ENCODE measurements at regions not wholly inside any gene's neighbourhood (a gene's known extent, or its start where the extent isn't known, plus 50 kb on each side); places are given as distances from the start of the nearest gene placed in this dataset.
"Not testable (repeated sequence)": the region's sequence is repeated elsewhere in the genome, so short reads cannot be mapped to it uniquely, and the experiment has no call there.

- not testable (repeated sequence) for TF ChIP-seq POLR2A (IDR thresholded peaks at IDR 0.05; ENCODE audit: low read depth, low read length); TAF1 (IDR thresholded peaks at IDR 0.05; ENCODE audit: low read depth, low read length); POLR2AphosphoS5 (IDR thresholded peaks at IDR 0.05; ENCODE audit: low read depth, low read length); PAX5 (IDR thresholded peaks at IDR 0.05; ENCODE audit: insufficient read depth, low read length, severe bottlenecking); SPI1 (IDR thresholded peaks at IDR 0.05; ENCODE audit: low read depth, low read length)
Measured at GRCh38 chr6:1212138-1212537, 99.8 kb upstream of the FOXQ1 start.
